ENCODE measurements at regions not wholly inside any gene's neighbourhood (a gene's known extent, or its start where the extent isn't known, plus 50 kb on each side); places are given as distances from the start of the nearest gene placed in this dataset.
"Not testable (repeated sequence)": the region's sequence is repeated elsewhere in the genome, so short reads cannot be mapped to it uniquely, and the experiment has no call there.

GRCh38 chr7:27032839-27033238 lies 63.0 kb downstream of the HOXA1 start:
- peak; percentile 14 to 35 for DNase-seq

DNA sequence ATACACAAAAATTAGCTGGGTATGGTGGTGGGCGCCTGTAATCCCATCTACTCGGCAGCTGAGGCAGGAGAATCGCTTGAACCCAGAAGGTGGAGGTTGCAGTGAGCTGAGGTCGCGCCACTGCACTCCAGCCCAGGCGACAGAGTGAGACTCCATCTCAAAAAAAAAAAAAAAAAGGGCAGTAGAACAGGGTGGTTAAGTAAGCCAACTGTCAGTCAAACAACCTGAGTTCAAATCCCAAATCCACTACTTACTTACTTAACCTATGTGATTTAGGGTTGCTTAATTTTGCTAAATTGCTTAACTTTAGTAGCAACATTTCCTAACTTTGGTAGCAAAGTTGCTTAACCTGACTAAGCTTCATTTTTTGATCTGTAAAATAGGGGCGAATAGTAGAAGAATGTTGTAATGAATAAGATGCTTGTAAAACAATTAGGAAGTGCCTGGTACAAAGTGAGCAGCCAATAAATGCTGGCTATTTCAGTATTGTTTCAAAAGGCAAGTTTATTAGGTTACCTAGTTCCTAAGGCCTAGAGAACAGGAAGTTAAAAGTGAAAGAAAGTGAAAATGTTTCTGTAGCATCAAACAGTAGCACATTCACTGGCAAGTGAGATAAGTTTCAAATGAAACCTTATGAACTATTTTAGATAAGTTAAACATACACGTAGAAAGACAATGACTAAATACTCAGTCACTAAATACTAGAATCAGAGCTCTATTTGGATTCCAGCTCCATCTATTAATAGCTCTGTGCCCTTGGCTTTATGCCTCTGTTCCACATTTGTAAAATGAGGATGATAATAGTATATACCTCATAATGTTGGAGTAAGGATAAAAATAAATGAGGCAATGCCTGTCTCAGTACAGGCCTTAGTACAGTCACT lies 64.3 kb downstream of the HOXA1 start:
- no peak for DNase-seq

- DNase-seq, result no peak
These were observed 65.3 kb downstream of the HOXA1 start for GRCh38 chr7:27030393-27031050.

GRCh38 chr7:27025270-27025669 lies 70.5 kb downstream of the HOXA1 start:
- no peak for DNase-seq

DNA sequence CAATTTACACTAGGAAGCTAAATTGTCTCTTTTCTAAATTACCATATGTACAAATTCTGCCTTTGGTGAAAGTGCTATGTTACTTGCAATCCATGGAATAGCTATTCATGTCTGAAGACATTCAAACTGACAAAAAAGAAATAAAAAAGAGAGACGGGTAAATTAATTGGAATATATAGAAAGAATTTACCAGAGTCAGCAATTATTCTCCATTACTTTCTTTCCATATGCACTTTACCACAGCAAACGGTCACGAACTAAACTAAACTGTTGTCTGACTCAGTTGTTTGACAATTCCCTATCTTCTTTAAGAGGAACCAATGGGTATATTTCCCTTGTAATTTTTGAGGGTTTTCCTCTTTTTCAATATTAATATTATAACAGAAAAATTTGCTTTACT lies 85.7 kb downstream of the HOXA1 start:
- no peak for DNase-seq

- DNase-seq, result no peak
These were observed 95.3 kb downstream of the HOXA1 start for GRCh38 chr7:27000496-27000895.

GRCh38 chr7:26998284-26998683 lies 97.5 kb downstream of the HOXA1 start:
- not testable (repeated sequence) for DNase-seq

GRCh38 chr7:26995666-26996065 lies 100.1 kb downstream of the HOXA1 start:
- no peak for DNase-seq

DNA sequence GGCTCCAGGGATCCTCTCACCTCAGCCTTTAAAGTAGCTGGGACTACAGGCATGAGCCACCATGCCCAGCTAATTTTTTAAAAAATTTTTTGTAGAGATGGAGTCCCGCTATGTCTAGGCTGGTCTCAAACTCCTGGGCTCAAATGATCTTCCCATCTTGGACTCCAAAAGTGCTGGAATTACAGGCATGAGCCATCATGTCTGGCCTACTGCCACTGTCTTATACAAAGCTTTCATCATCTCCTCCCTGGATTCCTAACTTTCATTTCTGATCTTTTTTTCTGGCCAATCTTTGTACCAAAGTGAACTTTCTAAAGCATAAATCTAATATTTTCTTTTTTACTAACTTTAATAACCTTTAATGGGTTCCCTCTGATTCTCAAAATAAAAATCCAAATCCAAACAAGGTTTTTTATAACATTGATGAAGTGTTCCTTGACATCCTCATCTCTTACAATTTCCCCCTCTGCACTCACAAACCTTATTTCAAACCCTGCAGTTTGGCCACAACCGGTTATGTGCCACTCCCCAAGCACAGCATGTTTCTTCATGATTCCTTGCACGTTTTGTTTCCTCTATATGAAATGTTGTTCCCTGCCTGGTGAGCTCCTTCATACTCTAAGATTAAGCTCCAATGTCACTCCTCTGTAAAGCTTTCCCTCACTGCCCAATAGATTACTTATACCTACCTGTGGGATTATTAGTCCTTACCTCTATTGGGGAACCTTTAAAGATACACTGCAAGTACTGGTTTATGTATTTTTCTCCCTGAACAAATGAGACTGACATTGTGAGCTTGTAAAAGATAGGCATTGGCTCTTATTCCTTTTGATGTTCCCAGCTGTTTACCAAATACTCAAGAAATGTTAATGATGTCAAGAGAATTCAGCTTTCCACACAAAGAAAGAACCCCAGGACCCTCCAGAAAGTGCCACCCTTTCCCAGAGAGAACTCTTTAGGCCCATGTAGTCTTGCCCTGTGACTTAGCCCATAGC lies 101.7 kb downstream of the HOXA1 start:
- DNase-seq, result no peak

- DNase-seq, result no peak
These were observed 103.1 kb downstream of the HOXA1 start for GRCh38 chr7:26992670-26993069.

- no peak for DNase-seq
These were observed 104.0 kb downstream of the HOXA1 start for GRCh38 chr7:26991796-26992195.

GRCh38 chr7:26989897-26990670 lies 105.7 kb downstream of the HOXA1 start:
- DNase-seq, result no peak

GRCh38 chr7:26988836-26989374 lies 106.9 kb downstream of the HOXA1 start:
- DNase-seq, result no peak

DNA sequence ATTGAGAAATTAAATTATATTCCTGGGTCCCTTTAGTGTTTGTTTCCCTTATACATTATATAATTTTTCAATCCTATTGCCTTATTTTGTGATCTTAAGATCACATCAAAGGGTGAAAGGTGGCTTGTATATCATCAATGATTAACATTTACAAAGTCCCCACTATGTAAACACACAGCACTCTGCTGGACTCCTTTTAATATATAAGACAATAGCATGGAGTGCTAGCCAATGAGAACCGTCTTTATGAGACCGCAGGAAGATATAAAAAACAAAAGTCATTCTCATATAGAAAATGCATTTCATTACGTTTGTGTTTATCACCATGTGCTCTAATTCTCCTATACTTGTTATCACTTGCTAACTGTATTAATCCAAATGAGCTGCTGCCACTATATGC lies 108.5 kb downstream of the HOXA1 start:
- DNase-seq, result no peak

DNA sequence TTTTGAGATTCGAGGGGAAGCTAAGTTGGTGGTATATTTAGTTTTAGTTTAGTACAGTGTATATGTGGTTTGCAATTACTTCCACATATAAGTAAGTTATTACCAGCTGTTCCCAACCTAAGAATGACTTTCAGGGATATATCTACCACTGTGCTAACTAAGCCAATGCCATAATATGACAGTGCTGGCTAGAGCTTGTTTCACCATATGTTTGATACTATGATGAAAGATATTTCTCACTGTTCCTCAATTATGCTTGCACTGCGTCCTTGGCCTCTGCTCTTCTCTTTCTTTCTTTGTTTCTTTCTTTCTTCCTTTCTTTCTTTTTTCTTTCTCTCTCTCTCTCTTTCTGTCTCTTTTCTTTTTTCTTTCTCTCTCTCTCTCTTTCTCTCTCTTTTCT lies 113.8 kb upstream of the SKAP2 start:
- DNase-seq, result no peak

DNA sequence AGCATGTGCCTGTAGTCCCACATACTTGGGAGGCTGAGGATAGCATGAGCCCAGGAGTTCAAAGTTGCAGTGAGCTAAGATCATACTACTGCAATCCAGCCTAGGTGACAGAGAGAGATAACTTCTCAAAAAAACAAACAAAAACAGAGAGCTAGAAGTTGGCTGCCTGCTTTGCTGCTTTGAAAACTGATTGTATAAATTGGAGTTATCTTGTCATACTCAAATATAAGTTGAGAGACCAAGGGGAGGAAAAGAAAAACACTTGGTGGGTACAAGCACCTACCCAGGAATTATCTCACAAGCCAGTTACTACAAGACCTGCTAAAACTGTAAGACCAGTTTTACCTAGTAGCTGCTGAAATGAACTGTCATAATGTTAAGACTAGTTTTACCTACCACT lies 112.5 kb upstream of the SKAP2 start:
- DNase-seq, result no peak

GRCh38 chr7:26971924-26972323 lies 107.5 kb upstream of the SKAP2 start:
- DNase-seq, result not testable (repeated sequence)

DNA sequence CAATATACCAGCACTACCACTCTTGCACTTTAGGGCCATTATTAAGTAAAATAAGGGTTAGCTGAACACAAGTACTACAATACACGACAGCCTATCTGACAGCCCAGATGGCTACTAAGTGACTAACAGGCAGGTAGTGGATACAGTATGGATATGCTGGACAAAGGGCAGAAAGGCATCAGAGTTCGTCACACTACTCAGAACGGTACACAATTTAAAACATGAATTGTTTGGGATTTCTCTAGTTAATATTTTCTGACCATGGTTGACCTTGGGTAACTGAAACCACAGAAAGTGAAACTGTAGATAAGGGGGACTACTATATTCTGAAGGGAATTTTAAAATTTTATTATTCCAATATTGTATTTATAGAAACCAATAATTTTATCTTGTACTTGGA lies 101.3 kb upstream of the SKAP2 start:
- no peak for DNase-seq

DNA sequence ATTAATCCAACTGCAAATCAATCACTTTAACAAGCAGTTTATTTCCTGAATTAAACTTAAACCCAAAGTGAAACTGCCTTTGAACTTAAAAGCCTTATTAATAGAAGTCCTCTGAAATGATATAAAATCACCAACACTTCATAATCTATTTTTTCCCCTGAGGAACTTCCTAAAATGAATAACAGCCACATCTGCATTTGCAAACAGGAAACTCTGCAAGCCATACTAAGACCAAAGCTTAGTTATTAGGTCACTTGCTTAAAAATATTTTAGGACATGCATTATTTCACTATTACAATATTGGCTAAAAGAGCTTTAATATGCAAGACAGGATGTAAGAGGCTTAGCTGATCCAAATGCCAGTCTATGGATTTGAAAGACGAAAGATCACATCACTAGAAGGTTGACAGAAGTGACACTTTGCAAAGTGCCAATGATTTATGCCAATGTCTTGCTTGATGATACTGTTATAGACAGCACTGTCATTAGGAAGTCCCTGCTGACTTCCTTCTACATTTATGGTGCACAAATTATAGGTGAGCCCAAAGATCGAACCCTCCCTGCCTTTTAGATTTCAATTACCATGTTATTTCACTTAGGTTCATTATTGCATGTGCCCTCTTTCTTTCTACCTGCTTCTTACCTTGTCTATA lies 99.9 kb upstream of the SKAP2 start:
- no peak for DNase-seq

- DNase-seq, result no peak
These were observed 94.9 kb upstream of the SKAP2 start for GRCh38 chr7:26959290-26959689.

DNA sequence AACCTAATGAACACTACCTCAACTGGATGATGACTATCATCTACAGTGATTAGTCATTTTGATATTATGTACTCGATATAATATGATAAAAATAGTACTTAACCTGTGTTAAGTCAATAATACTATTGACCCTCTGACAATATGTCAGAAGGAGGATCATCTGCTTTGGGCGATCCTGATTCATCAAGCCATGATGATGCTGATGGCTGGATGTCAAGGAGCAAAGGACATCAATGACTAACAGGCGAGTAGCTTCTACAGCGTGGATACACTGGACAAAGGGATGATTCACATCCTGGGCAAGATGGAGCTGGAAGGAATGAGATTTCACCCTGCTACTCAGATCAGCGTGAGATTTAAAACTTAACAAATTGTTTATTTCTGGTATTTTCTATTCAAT lies 94.4 kb upstream of the SKAP2 start:
- DNase-seq, result no peak

GRCh38 chr7:26955516-26955915 lies 91.1 kb upstream of the SKAP2 start:
- no peak for DNase-seq
